Caco-2 (cell line): ENCODE measurements at regions not wholly inside any gene's neighbourhood (a gene's known extent, or its start where the extent isn't known, plus 50 kb on each side); places are given as distances from the start of the nearest gene placed in this dataset.

ENCODE experiments used
- BruUV-seq: library from RNA; stranded (reverse); fragments of 400-500 nt; replicated peaks from 2 replicates; lab custom pipeline; 2021; lab: Mats Ljungman, UMichigan
- CTCF ChIA-PET: fragments of 300-600 bp; sonication (Branson Sonifier 250); formaldehyde crosslinking; loops from one replicate; lab custom pipeline; 2022; ENCODE audit warnings: antibody characterized with exemption; lab: Charles Lee
- POLR2A ChIA-PET: fragments of 300-600 bp; sonication (Branson Sonifier 250); formaldehyde crosslinking; loops from one replicate; lab custom pipeline; 2022; ENCODE audit warnings: antibody characterized with exemption; lab: Charles Lee
- DNase-seq, 2 experiments: peaks; one replicate each; pipeline versions ENCODE4 v3.0.0 to v3.0.0-alpha.2; 2020 to 2022
- H3K27me3 ChIP-seq: replicated peaks from 2 replicates; pipeline ENCODE4 v1.6.0; 2011; ENCODE audit warnings: low read length; ENCODE audit not compliant: control insufficient read depth, insufficient read depth
- H3K36me3 ChIP-seq: 2 replicates; pipeline ENCODE4 v1.5.1; 2011; ENCODE audit warnings: low read length; ENCODE audit not compliant: control insufficient read depth, insufficient read depth
- H3K4me1 ChIP-seq: fragments of 250-450 bp; sonication (Bioruptor Pico); 2 replicates; pipeline ENCODE4 v1.5.1; 2020; ENCODE audit warnings: mild to moderate bottlenecking
- H3K4me3 ChIP-seq: 2 replicates; pipeline ENCODE4 v1.5.1; 2011; ENCODE audit warnings: low read depth, mild to moderate bottlenecking, control low read depth, low read length
- H3K9me3 ChIP-seq: fragments of 250-450 bp; sonication (Bioruptor Pico); 2 replicates; pipeline ENCODE4 v1.5.1; 2020; ENCODE audit warnings: mild to moderate bottlenecking, moderate library complexity
- H3K27ac Mint-ChIP-seq: one replicate; pipeline ENCODE4 v1.8.0; 2022; ENCODE audit warnings: mixed read lengths; ENCODE audit not compliant: unreplicated experiment
- H3K27me3 Mint-ChIP-seq: one replicate; pipeline ENCODE4 v1.8.0; 2022; ENCODE audit warnings: mixed read lengths; ENCODE audit not compliant: insufficient read depth, unreplicated experiment
- H3K36me3 Mint-ChIP-seq: one replicate; pipeline ENCODE4 v1.8.0; 2022; ENCODE audit warnings: mild to moderate bottlenecking, mixed read lengths; ENCODE audit not compliant: insufficient read depth, unreplicated experiment
- H3K4me1 Mint-ChIP-seq: one replicate; pipeline ENCODE4 v1.8.0; 2022; ENCODE audit warnings: low read depth, mixed read lengths; ENCODE audit not compliant: unreplicated experiment
- H3K4me3 Mint-ChIP-seq: one replicate; pipeline ENCODE4 v1.8.0; 2022; ENCODE audit warnings: mild to moderate bottlenecking, moderate library complexity, mixed read lengths; ENCODE audit not compliant: unreplicated experiment
- H3K9me3 Mint-ChIP-seq: one replicate; pipeline ENCODE4 v1.8.0; 2022; ENCODE audit warnings: mixed read lengths; ENCODE audit not compliant: unreplicated experiment
- CTCF ChIP-seq, 2 experiments: fragments of 200-600 bp in 1 of 2; IDR thresholded peaks; 1 replicate in 1 of 2; 2 replicates in 1 of 2; pipeline versions ENCODE4 v1.5.1 to v1.8.0; 2011 to 2022; ENCODE audit warnings: antibody characterized with exemption in 1 of 2, control low read depth in 1 of 2, inconsistent platforms in 1 of 2, low read depth in 1 of 2, low read length in 1 of 2, mild to moderate bottlenecking in 1 of 2, moderate library complexity in 1 of 2; ENCODE audit not compliant: insufficient read depth in 1 of 2, severe bottlenecking in 1 of 2, unreplicated experiment in 1 of 2
- intact Hi-C: fragments of 100-400 bp; cut with micrococcal nuclease; formaldehyde crosslinking; loops from one replicate; pipeline ENCODE4 v1.10.0; 2022; ENCODE audit not compliant: unreplicated experiment

GRCh38 chr6:40930555-40930954 lies 108.5 kb downstream of the UNC5CL start:
- no peak for TF ChIP-seq CTCF (IDR thresholded peaks at IDR 0.05; ENCODE audit: insufficient read depth in 1 of 2, low read depth in 1 of 2, low read length in 1 of 2, severe bottlenecking in 1 of 2, unreplicated experiment in 1 of 2)
- ChIA-PET POLR2A (no interaction called here), CTCF (no interaction called here)
- Mint-ChIP-seq H3K27ac (no peak overlapping the region), H3K9me3 (no peaks in the 10 kb centered on the region), H3K36me3 (no peaks in the 10 kb centered on the region), H3K27me3 (no peaks in the 10 kb centered on the region), H3K4me1 (no peaks in the 10 kb centered on the region), H3K4me3 (no peak overlapping the region)
- Histone ChIP-seq H3K36me3 (no peaks in the 10 kb centered on the region), H3K4me1 (peaks cover 8% of the 10 kb centered on the region; the same call in 1 of the 2 replicates), H3K9me3 (no peaks in the 10 kb centered on the region), H3K27me3 (no peaks in the 10 kb centered on the region), H3K4me3 (no peak overlapping the region)
- intact Hi-C loops: no loop called here
- BruUV-seq: no TSS peak
- peak; percentile 27 to 48 for DNase-seq

GRCh38 chr6:40930045-40930444 lies 109.0 kb downstream of the UNC5CL start:
- ChIA-PET CTCF (no interaction called here), POLR2A (no interaction called here)
- Mint-ChIP-seq H3K4me3 (no peak overlapping the region), H3K9me3 (no peaks in the 10 kb centered on the region), H3K27ac (no peak overlapping the region), H3K36me3 (no peaks in the 10 kb centered on the region), H3K4me1 (no peaks in the 10 kb centered on the region), H3K27me3 (no peaks in the 10 kb centered on the region)
- no peaks in the 10 kb centered on the region for H3K36me3 ChIP-seq
- no peak for DNase-seq
- no peak overlapping the region for H3K4me3 ChIP-seq
- H3K27me3 ChIP-seq: no peaks in the 10 kb centered on the region
- H3K4me1 ChIP-seq: peaks cover 8% of the 10 kb centered on the region; the same call in 1 of the 2 replicates
- no peak for TF ChIP-seq CTCF (IDR thresholded peaks at IDR 0.05; ENCODE audit: insufficient read depth in 1 of 2, low read depth in 1 of 2, low read length in 1 of 2, severe bottlenecking in 1 of 2, unreplicated experiment in 1 of 2)
- intact Hi-C loops: no loop called here
- H3K9me3 ChIP-seq: no peaks in the 10 kb centered on the region
- no TSS peak for BruUV-seq

- H3K4me3 Mint-ChIP-seq: no peak overlapping the region
- no TSS peak for BruUV-seq
- no peaks in the 10 kb centered on the region for H3K27me3 Mint-ChIP-seq
- ChIA-PET CTCF (no interaction called here), POLR2A (no interaction called here)
- no peak for DNase-seq
- H3K36me3 Mint-ChIP-seq: no peaks in the 10 kb centered on the region
- H3K27me3 ChIP-seq: no peaks in the 10 kb centered on the region
- no peaks in the 10 kb centered on the region for H3K36me3 ChIP-seq
- intact Hi-C loops: no loop called here
- H3K4me1 ChIP-seq: peaks cover 8% of the 10 kb centered on the region; the same call in 1 of the 2 replicates
- no peak overlapping the region for H3K27ac Mint-ChIP-seq
- no peaks in the 10 kb centered on the region for H3K9me3 Mint-ChIP-seq
- H3K4me1 Mint-ChIP-seq: no peaks in the 10 kb centered on the region
- no peaks in the 10 kb centered on the region for H3K9me3 ChIP-seq
- H3K4me3 ChIP-seq: no peak overlapping the region
- TF ChIP-seq CTCF (IDR thresholded peaks at IDR 0.05; ENCODE audit: insufficient read depth in 1 of 2, low read depth in 1 of 2, low read length in 1 of 2, severe bottlenecking in 1 of 2, unreplicated experiment in 1 of 2): no peak
Observed at GRCh38 chr6:40929176-40929575, 109.8 kb downstream of the UNC5CL start.
